Transverse colon (tissue), 3 donors: ENCODE measurements at regions not wholly inside any gene's neighbourhood (a gene's known extent, or its start where the extent isn't known, plus 50 kb on each side); places are given as distances from the start of the nearest gene placed in this dataset.

Experiments
- EP300 ChIP-seq: sonication (generic); formaldehyde crosslinking; IDR thresholded peaks from one replicate; pipeline ENCODE4 v1.6.1; 2017; ENCODE audit warnings: antibody characterized with exemption, low read depth
- TF ChIP-seq, protein P1 (sequence below), 5 experiments: fragments of 200-600 bp in 3 of 5; fragments of 450-650 bp in 2 of 5; sonication (generic) in 3 of 5; IDR thresholded peaks; 1 replicate in 2 of 5; 2 replicates in 3 of 5; pipeline ENCODE4 v1.5.1; 2016 to 2017; ENCODE audit warnings: antibody characterized with exemption in 5 of 5, inconsistent platforms in 3 of 5, mild to moderate bottlenecking in 2 of 5, moderate library complexity in 1 of 5

GRCh38 chrX:121763671-121764070 lies 716.3 kb downstream of the GLUD2 start:
- TF ChIP-seq, protein P1, sequence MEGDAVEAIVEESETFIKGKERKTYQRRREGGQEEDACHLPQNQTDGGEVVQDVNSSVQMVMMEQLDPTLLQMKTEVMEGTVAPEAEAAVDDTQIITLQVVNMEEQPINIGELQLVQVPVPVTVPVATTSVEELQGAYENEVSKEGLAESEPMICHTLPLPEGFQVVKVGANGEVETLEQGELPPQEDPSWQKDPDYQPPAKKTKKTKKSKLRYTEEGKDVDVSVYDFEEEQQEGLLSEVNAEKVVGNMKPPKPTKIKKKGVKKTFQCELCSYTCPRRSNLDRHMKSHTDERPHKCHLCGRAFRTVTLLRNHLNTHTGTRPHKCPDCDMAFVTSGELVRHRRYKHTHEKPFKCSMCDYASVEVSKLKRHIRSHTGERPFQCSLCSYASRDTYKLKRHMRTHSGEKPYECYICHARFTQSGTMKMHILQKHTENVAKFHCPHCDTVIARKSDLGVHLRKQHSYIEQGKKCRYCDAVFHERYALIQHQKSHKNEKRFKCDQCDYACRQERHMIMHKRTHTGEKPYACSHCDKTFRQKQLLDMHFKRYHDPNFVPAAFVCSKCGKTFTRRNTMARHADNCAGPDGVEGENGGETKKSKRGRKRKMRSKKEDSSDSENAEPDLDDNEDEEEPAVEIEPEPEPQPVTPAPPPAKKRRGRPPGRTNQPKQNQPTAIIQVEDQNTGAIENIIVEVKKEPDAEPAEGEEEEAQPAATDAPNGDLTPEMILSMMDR (IDR thresholded peaks at IDR 0.05): no peak
- TF ChIP-seq EP300: no peak
